ENCODE measurements at regions not wholly inside any gene's neighbourhood (a gene's known extent, or its start where the extent isn't known, plus 50 kb on each side); places are given as distances from the start of the nearest gene placed in this dataset.

DNA sequence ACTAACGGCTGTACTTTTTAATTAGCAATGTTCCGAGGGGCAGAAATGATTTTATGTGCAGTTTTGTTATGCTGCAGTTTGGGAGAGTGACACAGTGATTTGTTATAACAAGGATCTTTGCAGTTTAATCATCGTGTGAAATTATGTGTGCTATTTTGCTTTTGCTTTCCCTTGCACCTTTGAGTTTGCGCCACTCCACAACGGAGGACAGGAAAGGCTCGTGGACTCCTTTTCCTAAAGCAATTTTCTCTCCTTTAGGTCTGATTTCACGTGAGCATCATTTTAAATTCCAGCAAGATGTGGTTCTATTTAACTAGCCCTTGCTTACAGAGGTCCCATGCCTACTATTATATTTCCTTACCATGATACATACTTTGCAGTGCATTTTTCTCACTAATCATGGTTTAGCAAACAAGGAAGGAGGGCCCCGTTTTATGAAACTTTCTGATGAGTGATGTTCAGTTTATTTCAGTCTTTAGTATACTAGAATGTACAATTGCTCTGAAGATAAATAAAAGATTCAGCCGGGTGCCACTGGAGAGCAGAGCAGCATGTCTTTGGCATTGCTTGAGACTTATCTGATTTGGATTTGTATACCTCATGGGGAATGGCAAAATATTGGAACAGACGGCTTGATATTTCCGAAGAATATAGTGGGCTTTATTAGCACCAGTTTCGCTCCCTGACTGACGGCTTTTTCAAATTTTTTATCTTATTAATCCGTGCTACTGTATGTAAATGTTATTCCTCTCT, 528.2 kb upstream of the FANCL start:
- Histone ChIP-seq H3K27ac (no peak overlapping the region), H3K27me3 (ENCODE audit: insufficient read depth, low read depth) (peaks cover 57% of the 10 kb centered on the region), H3K79me2 (ENCODE audit: low read depth) (no peaks in the 10 kb centered on the region), H3K9me3 (ENCODE audit: insufficient read depth, low read depth) (no peaks in the 10 kb centered on the region), H3K4me3 (no peak overlapping the region), H3K4me1 (replicated peaks; ENCODE audit: insufficient read depth) (no peaks in the 10 kb centered on the region), H4K20me1 (ENCODE audit: insufficient read depth) (no peaks in the 10 kb centered on the region), H3K9me2 (ENCODE audit: insufficient read depth) (no peaks in the 10 kb centered on the region), H3K4me2 (no peak overlapping the region), H3F3A (ENCODE audit: insufficient read depth, low read depth) (no peaks in the 10 kb centered on the region), H2AFZ (no peak overlapping the region), H3K36me3 (ENCODE audit: low read depth) (no peaks in the 10 kb centered on the region)
- DNase-seq, result no peak
- intact Hi-C loops (cut with micrococcal nuclease; ENCODE audit: unreplicated experiment), result loop anchor here (10.0 kb wide), 1 partner anchor 324 kb away; no protein-coding TSS in a partner anchor
- no TSS peak for BruUV-seq (replicated peaks)
- ChIA-PET CTCF (no interaction called here), POLR2A (ENCODE audit: unreplicated experiment) (no interaction called here)
- TF ChIP-seq, protein P1, sequence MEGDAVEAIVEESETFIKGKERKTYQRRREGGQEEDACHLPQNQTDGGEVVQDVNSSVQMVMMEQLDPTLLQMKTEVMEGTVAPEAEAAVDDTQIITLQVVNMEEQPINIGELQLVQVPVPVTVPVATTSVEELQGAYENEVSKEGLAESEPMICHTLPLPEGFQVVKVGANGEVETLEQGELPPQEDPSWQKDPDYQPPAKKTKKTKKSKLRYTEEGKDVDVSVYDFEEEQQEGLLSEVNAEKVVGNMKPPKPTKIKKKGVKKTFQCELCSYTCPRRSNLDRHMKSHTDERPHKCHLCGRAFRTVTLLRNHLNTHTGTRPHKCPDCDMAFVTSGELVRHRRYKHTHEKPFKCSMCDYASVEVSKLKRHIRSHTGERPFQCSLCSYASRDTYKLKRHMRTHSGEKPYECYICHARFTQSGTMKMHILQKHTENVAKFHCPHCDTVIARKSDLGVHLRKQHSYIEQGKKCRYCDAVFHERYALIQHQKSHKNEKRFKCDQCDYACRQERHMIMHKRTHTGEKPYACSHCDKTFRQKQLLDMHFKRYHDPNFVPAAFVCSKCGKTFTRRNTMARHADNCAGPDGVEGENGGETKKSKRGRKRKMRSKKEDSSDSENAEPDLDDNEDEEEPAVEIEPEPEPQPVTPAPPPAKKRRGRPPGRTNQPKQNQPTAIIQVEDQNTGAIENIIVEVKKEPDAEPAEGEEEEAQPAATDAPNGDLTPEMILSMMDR (conservative IDR thresholded peaks at IDR 0.05), result no peak
- TF ChIP-seq EZH2 (IDR thresholded peaks at IDR 0.05; ENCODE audit: low read depth), result no peak

DNA sequence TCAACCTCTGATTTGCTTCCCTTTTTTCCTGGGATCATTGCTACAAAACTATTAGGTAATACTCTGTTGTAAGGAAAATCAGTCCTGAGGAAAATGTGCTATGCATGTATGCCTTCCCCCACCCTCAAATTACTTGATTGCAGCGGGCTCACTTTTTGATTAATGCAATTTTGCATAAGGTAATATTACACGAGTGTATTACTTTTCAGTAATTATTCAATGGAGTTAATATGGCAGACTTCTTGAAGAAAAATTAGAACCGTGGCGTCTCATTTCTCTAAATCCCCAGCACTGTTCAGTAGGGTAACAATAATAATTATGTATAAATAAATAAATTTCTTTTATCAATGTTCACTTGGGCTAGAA, 527.6 kb upstream of the FANCL start:
- Histone ChIP-seq H3F3A (ENCODE audit: insufficient read depth, low read depth) (no peaks in the 10 kb centered on the region), H3K4me3 (no peak overlapping the region), H3K4me2 (no peak overlapping the region), H3K9me2 (ENCODE audit: insufficient read depth) (no peaks in the 10 kb centered on the region), H3K36me3 (ENCODE audit: low read depth) (no peaks in the 10 kb centered on the region), H4K20me1 (ENCODE audit: insufficient read depth) (no peaks in the 10 kb centered on the region), H3K4me1 (replicated peaks; ENCODE audit: insufficient read depth) (no peaks in the 10 kb centered on the region), H3K79me2 (ENCODE audit: low read depth) (no peaks in the 10 kb centered on the region), H3K27ac (no peak overlapping the region), H3K9me3 (ENCODE audit: insufficient read depth, low read depth) (no peaks in the 10 kb centered on the region), H3K27me3 (ENCODE audit: insufficient read depth, low read depth) (peaks cover 57% of the 10 kb centered on the region), H2AFZ (no peak overlapping the region)
- TF ChIP-seq, protein P1 (conservative IDR thresholded peaks at IDR 0.05), result no peak
- TF ChIP-seq EZH2 (IDR thresholded peaks at IDR 0.05; ENCODE audit: low read depth), result no peak
- DNase-seq, result no peak
- BruUV-seq (replicated peaks), result no TSS peak
- intact Hi-C loops (cut with micrococcal nuclease; ENCODE audit: unreplicated experiment), result loop anchor here (10.0 kb wide), 1 partner anchor 324 kb away; no protein-coding TSS in a partner anchor
- POLR2A ChIA-PET (ENCODE audit: unreplicated experiment), result no interaction called here
- CTCF ChIA-PET, result interaction anchor here (0.7 kb wide), 1 partner anchor 1957 kb away, joined by 11 read pairs; no protein-coding TSS in a partner anchor

DNA sequence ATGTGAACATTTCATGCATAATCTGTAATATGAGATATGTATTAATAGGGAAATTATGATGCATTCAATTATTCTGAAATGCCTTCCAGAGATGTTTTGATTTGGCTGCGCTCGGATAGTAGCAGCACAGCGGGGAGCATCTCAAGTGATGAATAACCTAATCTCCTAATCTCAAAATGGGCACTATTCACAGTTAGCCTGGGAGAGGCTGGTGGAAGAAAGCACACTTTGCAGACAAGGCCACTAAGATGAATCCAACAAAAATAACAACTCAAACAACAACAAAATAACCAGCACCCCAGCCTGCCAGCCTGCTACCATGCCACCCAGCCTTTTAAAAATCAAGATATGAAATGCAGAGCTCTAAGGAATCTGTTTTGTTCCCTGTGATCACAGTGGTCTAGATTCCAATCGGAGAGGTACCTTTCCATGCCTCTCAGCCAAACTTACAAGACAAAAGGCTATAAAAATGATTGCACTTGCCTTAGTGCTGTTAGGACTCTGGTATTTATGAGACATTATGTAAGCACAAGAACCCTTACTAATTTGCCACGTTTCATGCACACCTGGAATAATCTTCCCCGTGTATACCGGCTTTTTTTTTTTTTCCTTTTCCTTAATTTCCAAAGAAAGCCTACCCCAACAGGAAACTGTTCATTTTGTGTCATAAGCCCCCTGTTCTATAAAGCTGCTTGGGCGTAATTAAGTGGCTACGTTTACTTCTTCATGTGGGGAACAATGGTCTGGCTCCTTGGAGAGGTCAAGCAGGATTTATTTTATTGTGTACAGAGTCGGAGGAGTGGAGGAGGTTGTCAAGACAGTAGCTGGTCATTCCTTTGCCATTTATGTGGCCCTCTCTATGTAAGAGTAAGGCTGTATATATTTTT, 526.9 kb upstream of the FANCL start:
- Histone ChIP-seq H3K27me3 (ENCODE audit: insufficient read depth, low read depth) (peaks cover 50% of the 10 kb centered on the region), H3K36me3 (ENCODE audit: low read depth) (no peaks in the 10 kb centered on the region), H3F3A (ENCODE audit: insufficient read depth, low read depth) (no peaks in the 10 kb centered on the region), H2AFZ (no peak overlapping the region), H3K9me2 (ENCODE audit: insufficient read depth) (no peaks in the 10 kb centered on the region), H3K4me3 (no peak overlapping the region), H3K4me1 (replicated peaks; ENCODE audit: insufficient read depth) (no peaks in the 10 kb centered on the region), H3K79me2 (ENCODE audit: low read depth) (no peaks in the 10 kb centered on the region), H3K27ac (no peak overlapping the region), H3K4me2 (no peak overlapping the region), H3K9me3 (ENCODE audit: insufficient read depth, low read depth) (no peaks in the 10 kb centered on the region), H4K20me1 (ENCODE audit: insufficient read depth) (no peaks in the 10 kb centered on the region)
- BruUV-seq (replicated peaks), result no TSS peak
- POLR2A ChIA-PET (ENCODE audit: unreplicated experiment), result no interaction called here
- DNase-seq, result no peak
- TF ChIP-seq, protein P1 (conservative IDR thresholded peaks at IDR 0.05), result no peak
- no peak for TF ChIP-seq EZH2 (IDR thresholded peaks at IDR 0.05; ENCODE audit: low read depth)
- intact Hi-C loops (cut with micrococcal nuclease; ENCODE audit: unreplicated experiment), result loop anchor here (10.0 kb wide), 1 partner anchor 323 kb away; no protein-coding TSS in a partner anchor
- CTCF ChIA-PET, result interaction anchor here (0.7 kb wide), 1 partner anchor 1958 kb away, joined by 11 read pairs; no protein-coding TSS in a partner anchor

Data from PC-9 (cell line).